ENCODE measurements at regions not wholly inside any gene's neighbourhood (a gene's known extent, or its start where the extent isn't known, plus 50 kb on each side); places are given as distances from the start of the nearest gene placed in this dataset.

DNA sequence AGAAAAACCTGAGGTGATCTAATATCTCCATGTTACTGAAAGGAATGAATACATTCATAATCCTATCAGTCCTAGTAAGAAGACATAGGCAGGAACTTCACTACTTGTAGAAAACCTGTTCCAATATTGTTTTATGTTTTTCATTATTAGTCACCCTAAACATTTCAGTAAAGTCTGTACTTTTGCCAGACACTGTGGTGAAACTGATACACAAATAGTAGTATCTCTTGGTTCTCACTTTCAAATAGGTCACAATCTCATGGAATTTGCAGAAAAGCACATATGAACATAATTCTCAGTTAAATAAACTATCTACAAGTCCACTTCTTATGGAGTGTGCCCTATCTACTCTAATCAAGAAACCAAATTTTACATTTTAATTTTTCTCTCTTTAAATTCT is 88.3 kb upstream of the PCDH9 start:
- TF ChIP-seq YY1 (IDR thresholded peaks at IDR 0.05; ENCODE audit: low read depth), result no peak
- TF ChIP-seq EP300 (IDR thresholded peaks at IDR 0.05; ENCODE audit: borderline replicate concordance), result no peak
- TF ChIP-seq NFIC (IDR thresholded peaks at IDR 0.05), result no peak
- TF ChIP-seq TCF12 (IDR thresholded peaks at IDR 0.05; ENCODE audit: low read depth), result no peak
